HG03159 (cell line): ENCODE measurements at regions not wholly inside any gene's neighbourhood (a gene's known extent, or its start where the extent isn't known, plus 50 kb on each side); places are given as distances from the start of the nearest gene placed in this dataset.
"Not testable (repeated sequence)": the region's sequence is repeated elsewhere in the genome, so short reads cannot be mapped to it uniquely, and the experiment has no call there.

ENCODE experiments used
- ATAC-seq: cut with Tn5 transposase; IDR thresholded peaks from one replicate; pipeline ENCODE4 v1.9.1; 2021; ENCODE audit warnings: mild to moderate bottlenecking, moderate library complexity; ENCODE audit not compliant: unreplicated experiment

- no peak for ATAC-seq
Measured at GRCh38 chr11:109480251-109480650, 58.3 kb downstream of the C11orf87 start.

GRCh38 chr11:109486129-109486528 is 64.1 kb downstream of the C11orf87 start:
- no peak for ATAC-seq

GRCh38 chr11:109490953-109491635 is 69.1 kb downstream of the C11orf87 start:
- no peak for ATAC-seq

GRCh38 chr11:109506115-109506514 is 84.1 kb downstream of the C11orf87 start:
- no peak for ATAC-seq

DNA sequence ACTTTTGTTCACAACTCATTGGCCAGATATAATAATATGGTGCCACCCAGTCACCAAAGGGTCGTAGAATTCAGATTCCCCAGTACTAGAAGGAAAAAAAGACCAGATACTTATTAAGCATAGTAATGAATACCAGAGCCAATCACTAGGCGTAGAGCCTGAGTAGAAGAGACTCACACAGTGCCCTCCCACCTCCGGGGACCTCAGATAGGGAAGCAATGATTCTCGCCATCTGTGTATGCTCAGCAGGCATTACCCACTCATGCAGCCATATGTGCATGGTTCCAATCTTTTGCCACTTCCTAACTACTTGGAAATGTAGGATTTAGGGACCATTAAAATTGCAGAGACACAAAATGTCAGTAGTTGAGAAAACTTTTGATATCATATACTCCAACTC is 85.3 kb downstream of the C11orf87 start:
- ATAC-seq = no peak

- ATAC-seq = no peak
Measured at GRCh38 chr11:109507836-109508561, 86.0 kb downstream of the C11orf87 start.

GRCh38 chr11:109508943-109509342 is 87.0 kb downstream of the C11orf87 start:
- no peak for ATAC-seq

- no peak for ATAC-seq
Measured at GRCh38 chr11:109510316-109510715, 88.3 kb downstream of the C11orf87 start.

DNA sequence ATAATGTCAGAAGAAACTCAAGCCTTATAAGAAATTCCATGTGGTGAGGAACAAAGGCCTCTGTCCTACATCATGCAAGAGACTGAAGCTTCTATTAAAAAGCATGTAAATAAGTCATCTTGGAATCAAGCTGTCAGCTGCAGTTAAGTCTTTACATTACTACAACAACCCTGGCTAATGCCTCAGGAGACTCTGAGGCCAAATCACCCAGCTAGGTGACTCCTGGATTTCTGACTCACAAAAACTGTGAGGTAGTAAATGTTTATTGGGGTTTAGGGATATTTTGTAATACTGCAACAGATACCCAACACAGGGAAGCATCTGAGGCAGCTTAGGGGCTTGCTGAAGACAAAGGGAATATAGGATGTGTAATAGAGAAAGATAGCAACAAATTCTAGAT is 89.6 kb downstream of the C11orf87 start:
- no peak for ATAC-seq

DNA sequence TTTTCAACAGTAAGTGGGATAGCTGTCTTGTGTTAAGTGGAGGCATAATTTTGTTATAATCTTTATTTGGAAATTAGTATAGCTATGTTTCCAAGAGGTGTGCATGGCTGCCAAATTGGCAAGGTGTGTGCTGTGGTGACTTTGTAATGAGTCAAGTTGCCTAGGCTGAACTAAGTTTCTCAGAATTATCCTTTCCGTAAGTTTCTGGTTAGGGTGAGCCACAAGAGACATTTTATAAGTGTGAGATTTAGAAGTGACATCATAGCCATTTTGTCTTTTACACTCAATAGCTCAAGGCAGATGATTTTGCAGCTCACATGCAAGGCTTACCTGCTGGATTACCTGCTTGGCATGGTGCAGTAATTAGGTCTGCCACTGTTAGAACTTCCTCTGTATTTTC is 90.3 kb downstream of the C11orf87 start:
- no peak for ATAC-seq

DNA sequence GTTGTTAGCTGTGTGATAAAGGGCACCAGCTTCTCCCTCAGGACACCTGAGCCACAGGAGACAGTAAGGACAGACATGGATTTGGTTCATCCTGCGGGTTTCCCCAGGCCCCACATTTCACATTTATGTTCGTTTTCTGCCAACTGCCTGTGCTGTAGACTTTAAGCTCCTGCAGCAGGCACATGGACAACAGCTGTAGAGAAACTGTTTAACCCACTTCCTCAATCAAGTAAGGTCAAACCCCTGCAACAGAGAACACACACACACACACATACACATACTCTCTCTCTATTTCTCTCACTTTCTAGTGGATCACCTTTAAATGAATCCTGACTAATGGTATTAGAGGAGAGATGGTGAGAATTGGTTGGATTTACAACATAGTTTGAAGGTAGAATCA is 90.7 kb downstream of the C11orf87 start:
- peak; percentile 77 for ATAC-seq

DNA sequence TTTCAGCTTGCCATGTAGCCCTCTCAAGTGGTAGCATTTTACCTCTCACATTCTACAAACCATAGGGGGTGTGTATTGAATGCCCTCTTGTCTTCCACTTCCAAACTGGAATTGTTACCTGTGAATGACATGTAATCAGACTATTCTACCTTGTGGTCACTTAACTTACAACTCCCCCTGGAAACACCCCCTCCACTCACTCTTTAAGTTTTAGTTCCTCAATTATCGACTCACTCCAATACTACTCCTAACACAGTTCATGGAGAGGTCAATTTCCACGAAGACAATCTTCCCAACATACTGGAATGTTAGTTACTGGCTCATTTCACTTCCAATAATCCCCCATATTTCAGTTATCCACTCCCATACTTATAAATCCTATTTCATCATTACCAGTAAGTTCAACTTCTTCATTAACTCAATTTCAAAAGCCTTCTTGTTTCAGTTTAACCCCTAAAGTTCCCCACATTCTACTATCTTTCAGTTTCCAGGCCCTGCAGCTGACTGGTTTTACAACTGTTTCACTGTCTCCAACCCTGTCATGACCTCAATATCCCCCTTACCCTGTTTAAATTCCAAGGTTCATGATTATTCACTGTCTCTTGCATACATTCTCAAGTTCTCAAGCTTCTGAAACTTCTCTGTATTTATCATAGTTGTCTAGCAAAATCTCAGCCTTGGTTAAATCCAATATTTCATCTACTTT is 92.5 kb downstream of the C11orf87 start:
- peak; percentile 52 for ATAC-seq

DNA sequence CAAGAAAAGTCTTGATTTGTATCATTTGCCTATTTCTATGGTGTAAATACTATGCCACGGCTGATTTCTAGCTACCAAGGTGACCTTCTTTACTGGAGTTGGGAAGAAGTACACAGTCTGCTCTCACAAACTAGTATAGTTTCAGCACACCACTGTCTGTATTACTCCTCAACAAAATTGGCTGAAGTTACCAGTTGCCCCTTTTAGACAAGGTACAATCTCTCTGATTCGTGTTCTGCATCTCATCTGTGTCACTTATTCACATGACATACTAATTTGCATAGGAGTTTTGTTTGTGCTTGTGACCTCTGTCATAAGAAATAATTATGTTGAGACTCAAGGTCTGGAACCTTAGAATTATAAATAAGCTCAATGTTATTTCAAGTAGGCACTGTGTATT is 97.3 kb downstream of the C11orf87 start:
- no peak for ATAC-seq

DNA sequence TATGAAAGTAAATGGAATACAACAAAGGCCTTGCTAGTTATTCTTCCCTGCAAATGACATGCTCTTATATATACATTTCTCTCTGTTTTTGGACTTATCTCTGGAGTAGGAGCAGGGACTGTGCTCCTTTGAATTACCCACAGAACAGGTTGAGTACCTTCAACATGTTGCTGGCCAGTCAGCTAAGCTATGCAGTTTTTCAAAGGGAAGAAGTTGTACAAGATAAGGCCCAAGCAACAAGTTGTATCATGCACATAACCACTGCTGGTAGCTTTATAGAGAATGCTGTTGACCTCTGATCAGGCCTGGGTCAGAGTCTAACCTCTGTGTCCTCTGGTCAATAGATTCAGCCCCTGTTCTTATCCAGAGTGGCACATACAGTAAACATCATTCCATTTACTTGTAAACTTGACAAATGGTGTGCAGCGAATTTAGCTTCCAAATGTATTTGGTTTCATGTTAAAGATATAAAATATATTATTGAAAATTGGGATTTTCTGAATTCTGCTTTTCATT is 99.6 kb downstream of the C11orf87 start:
- ATAC-seq = no peak

DNA sequence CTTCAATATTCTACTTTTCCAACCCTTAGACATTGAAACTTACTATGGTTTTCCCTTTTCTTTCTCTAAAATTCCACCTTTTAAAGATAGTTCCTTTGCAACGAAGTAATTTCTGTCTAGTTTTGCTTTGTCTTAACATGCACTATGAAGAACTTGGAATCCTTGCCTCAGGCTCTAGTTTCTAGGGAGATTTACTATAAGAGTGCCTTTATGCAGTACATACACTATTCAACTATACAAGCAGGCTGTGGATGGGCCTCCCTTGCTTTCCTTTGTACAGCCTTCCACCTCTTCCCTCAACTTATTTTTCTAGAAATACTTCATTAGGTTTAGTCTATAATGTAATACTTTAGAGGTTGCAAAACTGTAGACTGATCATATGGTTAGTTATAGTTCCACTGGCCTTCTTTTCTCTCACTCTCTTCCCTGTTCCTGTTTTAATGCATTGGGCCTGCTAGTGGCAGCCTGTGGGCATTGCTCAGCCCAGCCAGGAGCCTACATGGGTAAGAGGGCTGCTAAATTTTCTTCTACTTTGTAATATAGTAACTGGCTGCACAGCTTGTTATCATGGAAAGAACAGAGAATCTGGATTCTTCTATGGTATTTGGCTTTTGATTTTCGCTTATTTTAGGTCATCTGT is 100.2 kb downstream of the C11orf87 start:
- ATAC-seq = no peak

- ATAC-seq = not testable (repeated sequence)
Measured at GRCh38 chr11:109525636-109526035, 103.6 kb downstream of the C11orf87 start.

DNA sequence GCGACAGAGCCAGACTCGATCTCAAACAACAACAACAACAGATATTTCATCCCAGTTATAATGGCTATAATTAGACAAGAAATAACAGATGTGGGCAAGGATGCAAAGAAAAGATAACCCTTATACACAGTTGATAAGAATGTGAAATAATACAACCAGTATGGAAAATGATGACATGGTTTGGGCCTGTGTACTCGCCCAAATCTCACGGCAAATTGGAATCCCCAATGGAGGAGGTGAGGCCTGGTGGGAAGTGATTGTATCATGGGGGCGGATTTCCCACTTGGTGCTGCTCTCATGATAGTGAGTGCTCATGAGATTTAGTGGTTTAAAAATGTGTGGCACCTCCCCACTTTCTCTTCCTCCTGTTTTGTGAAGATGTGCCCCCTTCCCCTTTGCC is 104.1 kb downstream of the C11orf87 start:
- ATAC-seq = no peak

DNA sequence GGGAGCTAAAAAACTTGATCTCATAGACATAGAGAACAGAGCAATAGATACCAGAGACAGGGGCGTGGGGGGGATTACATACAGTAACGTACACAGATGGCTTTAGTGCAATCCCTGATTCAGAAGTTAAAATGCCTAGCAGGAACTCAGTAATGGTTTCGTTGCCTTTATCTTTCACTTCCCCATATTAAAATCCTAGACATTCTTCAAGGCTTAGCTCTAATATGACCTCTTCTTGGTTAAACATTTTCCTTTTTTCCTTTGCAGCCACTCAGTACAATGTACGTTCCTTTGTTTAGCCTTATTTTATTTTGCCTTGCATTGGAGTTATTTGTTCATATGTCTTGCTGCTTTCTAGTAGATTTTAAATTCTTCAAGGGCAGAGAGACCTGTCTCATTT is 104.9 kb downstream of the C11orf87 start:
- ATAC-seq = no peak

DNA sequence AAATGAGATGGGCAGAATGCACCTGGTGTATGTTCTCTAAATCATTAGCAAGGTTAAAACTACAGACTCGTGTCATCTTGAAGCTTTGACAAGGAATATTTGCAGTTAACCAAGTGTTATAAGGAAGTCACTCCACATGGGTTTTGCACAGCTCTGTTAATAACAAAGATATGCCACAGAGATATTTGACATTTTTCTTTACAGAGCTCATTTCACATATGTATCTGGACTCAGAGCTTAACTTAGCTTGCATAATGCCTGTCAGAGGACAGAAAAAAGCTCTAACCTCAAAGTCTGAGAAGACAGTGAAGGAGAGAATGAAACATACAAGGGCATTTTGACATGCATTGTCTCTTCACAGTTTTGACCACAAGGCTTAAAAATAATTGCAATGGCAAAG is 105.5 kb downstream of the C11orf87 start:
- ATAC-seq = no peak

DNA sequence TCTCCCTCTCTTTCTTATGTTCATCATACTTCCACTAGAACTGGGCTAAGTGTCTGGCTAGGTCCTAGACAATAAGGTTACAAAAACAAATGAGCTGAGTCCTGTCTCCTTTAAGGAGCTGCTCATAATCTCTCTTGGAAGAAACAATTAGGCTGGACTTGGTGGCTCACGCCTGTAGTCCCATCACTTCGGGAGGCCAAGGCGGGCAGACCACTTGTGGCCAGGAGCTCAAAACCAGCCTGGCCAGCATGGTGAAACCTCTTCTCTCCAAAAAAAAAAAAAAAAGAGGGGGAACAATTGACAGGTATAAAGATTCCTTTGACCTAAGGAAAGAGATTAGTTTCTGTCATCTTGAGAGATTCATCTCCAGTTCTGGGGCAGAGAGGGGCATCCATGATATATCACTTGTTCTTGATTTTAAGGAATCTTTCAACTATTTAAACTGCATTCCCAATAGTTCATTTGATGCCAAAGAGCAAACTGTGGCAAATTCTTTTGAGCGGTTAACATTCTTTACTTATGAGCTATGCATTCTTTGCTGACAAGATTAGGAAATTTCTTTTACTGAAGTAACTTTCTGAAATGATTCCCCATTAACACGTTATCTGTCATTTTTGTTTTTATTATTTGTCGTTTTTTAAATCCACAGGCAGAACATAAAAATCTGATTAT is 125.5 kb downstream of the C11orf87 start:
- no peak for ATAC-seq

DNA sequence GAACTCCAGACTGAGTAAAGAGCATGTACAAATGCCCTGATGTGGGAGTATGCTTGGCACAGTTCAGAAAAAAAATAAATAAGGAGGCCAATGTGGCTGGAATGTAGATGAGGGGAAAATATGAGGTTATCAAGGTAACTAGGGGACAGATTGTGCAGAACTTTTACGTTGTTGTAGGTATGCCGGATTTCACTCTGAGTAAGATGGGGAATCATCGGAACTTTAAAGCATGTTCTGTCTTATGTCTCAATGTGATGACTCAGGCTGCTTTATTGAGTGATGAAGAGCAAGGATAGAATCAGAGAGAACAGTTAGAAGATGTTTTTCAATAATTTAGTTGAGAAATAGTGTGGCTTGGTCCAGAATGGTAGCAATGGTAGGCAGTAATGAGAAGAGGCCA is 130.4 kb downstream of the C11orf87 start:
- no peak for ATAC-seq
